ENCODE measurements at regions not wholly inside any gene's neighbourhood (a gene's known extent, or its start where the extent isn't known, plus 50 kb on each side); places are given as distances from the start of the nearest gene placed in this dataset.

DNA sequence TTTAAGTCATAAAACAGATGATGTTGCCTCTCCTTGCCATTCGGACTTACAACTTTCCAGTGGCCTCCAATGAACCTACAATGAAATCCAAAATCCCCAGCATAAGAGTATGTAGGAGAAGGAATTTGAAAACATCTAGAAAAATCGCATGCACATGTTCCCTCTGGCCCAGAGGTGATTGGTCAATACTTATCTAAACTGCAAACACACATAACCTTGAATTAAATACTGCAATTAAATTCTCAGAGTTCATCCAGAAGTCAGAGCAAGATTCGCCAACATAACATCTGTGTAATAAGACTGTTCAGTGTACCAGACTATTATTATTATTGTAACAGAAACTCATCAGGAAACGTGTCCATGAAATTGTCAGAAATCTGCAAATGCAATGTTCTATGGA lies 82.2 kb upstream of the USP29 start:
- TF ChIP-seq, protein P1, sequence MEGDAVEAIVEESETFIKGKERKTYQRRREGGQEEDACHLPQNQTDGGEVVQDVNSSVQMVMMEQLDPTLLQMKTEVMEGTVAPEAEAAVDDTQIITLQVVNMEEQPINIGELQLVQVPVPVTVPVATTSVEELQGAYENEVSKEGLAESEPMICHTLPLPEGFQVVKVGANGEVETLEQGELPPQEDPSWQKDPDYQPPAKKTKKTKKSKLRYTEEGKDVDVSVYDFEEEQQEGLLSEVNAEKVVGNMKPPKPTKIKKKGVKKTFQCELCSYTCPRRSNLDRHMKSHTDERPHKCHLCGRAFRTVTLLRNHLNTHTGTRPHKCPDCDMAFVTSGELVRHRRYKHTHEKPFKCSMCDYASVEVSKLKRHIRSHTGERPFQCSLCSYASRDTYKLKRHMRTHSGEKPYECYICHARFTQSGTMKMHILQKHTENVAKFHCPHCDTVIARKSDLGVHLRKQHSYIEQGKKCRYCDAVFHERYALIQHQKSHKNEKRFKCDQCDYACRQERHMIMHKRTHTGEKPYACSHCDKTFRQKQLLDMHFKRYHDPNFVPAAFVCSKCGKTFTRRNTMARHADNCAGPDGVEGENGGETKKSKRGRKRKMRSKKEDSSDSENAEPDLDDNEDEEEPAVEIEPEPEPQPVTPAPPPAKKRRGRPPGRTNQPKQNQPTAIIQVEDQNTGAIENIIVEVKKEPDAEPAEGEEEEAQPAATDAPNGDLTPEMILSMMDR (IDR thresholded peaks at IDR 0.05), result no peak
- no peak for TF ChIP-seq POLR2A (IDR thresholded peaks at IDR 0.05)

Measured in body of pancreas (tissue), 4 donors.